Neuron (in vitro differentiated cells): ENCODE measurements at regions not wholly inside any gene's neighbourhood (a gene's known extent, or its start where the extent isn't known, plus 50 kb on each side); places are given as distances from the start of the nearest gene placed in this dataset.

ENCODE experiments used
- H2AFZ ChIP-seq: one replicate; pipeline ENCODE4 v1.6.1; 2013; ENCODE audit warnings: low read depth, mild to moderate bottlenecking, inconsistent platforms, low read length, moderate library complexity
- H3K27me3 ChIP-seq: one replicate; pipeline ENCODE4 v1.6.1; 2013; ENCODE audit warnings: low read length; ENCODE audit not compliant: insufficient read depth
- H3K36me3 ChIP-seq: one replicate; pipeline ENCODE4 v1.6.1; 2013; ENCODE audit warnings: low read length; ENCODE audit not compliant: insufficient read depth
- H3K4me1 ChIP-seq: one replicate; pipeline ENCODE4 v1.6.1; 2013; ENCODE audit warnings: low read length; ENCODE audit not compliant: insufficient read depth
- H3K4me3 ChIP-seq: 2 replicates; pipeline ENCODE4 v1.5.1; 2013; ENCODE audit warnings: mild to moderate bottlenecking, low read length, moderate library complexity
- H3K9me3 ChIP-seq: one replicate; pipeline ENCODE4 v1.6.1; 2013; ENCODE audit warnings: low read length

DNA sequence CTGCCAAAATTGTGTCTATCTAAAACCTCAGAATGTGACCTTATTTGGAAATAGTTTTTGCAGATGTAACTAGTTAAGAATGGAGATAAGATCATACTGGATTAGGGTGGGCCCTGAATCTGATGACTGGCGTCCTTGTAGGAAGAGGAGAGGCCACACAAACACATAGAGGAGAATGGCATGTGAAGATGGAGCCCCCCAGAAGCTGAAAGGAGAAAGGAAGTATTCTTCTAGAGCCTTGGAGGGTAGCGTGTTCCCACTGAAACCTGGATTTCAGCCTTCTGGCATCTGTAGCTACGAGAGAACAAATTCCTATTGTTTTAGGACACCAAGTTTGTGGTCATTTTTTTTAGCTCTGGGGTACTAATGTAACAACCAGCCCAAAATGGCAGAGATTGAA, 423.0 kb upstream of the TPM1 start:
- Histone ChIP-seq H2AFZ (no peak overlapping the region), H3K9me3 (no peaks in the 10 kb centered on the region), H3K4me1 (no peaks in the 10 kb centered on the region), H3K27me3 (no peaks in the 10 kb centered on the region), H3K36me3 (no peaks in the 10 kb centered on the region), H3K4me3 (no peak overlapping the region)

- H3K36me3 ChIP-seq: no peaks in the 10 kb centered on the region
- H3K27me3 ChIP-seq: no peaks in the 10 kb centered on the region
- no peak overlapping the region for H2AFZ ChIP-seq
- no peaks in the 10 kb centered on the region for H3K9me3 ChIP-seq
- H3K4me1 ChIP-seq: no peaks in the 10 kb centered on the region
- no peak overlapping the region for H3K4me3 ChIP-seq
Measured at GRCh38 chr15:62622775-62623174, 419.8 kb upstream of the TPM1 start.

- no peak overlapping the region for H2AFZ ChIP-seq
- no peak overlapping the region for H3K4me3 ChIP-seq
- no peaks in the 10 kb centered on the region for H3K36me3 ChIP-seq
- no peaks in the 10 kb centered on the region for H3K4me1 ChIP-seq
- H3K9me3 ChIP-seq: no peaks in the 10 kb centered on the region
- no peaks in the 10 kb centered on the region for H3K27me3 ChIP-seq
Measured at GRCh38 chr15:62624547-62625378, 417.8 kb upstream of the TPM1 start.

DNA sequence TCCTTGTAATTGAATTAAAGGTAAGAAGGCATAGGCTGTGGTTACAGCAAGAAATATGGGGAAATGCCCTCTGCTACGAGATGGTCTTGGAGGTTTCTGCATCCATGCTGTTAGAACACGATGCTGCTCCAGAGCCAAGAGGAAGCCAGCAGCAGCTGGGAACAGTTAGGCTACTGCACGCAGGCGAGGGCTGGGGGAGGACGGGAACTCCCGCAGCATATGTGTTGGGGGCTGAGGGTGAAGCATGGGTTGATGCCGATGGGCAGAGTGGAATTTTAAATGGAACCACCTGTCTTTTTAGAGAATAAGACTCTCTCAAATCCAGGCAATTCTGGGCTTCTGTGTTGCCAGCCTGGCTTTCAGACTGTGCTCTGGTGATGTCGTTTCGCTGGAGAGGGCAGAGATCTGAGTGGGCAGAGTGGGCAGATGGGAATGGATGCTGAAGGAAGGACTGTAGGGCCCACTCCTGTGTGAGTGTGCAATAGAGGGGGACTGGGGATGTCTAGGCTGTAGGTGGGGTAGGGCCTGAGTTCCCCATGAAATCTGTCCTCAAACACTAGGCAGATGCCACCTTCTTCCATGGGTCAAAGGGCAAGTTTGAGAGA, 417.0 kb upstream of the TPM1 start:
- Histone ChIP-seq H3K4me1 (no peaks in the 10 kb centered on the region), H3K9me3 (no peaks in the 10 kb centered on the region), H3K4me3 (no peak overlapping the region), H3K27me3 (no peaks in the 10 kb centered on the region), H2AFZ (no peak overlapping the region), H3K36me3 (no peaks in the 10 kb centered on the region)

GRCh38 chr15:62626903-62627302, 415.6 kb upstream of the TPM1 start:
- peaks cover 6% of the 10 kb centered on the region for H3K4me1 ChIP-seq
- H3K27me3 ChIP-seq: no peaks in the 10 kb centered on the region
- H3K9me3 ChIP-seq: no peaks in the 10 kb centered on the region
- no peaks in the 10 kb centered on the region for H3K36me3 ChIP-seq
- no peak overlapping the region for H2AFZ ChIP-seq
- H3K4me3 ChIP-seq: no peak overlapping the region

DNA sequence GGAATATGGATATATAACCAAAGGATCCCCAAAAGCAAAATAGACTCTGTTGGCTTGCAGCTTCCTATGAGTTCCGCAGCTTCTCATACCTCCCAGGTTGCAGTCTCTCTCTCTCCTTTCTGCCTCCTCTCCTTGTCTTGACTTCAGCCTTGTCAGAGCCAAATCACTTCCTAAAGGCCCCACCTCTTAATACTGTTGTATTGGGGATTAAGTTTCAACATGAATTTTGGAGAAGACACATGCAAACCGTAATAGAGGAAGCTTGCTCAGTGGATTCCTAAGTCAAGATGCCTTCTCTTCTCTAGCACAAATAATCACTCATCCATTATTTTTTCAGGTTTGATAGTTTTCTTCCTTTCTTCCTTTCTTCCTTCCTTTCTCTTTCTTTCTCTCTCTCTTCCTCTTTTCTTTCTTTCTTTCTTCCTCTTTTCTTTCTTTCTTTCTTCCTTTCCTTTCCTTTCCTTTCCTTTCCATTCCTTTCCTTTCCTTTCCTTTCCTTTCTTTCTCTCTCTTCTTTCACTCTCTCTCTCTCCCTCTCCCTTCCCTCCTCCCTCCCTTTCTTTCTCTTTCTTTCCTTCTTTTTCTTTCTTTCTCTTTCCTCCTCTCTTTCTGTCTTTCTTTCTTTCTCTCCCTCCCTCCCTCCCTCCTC, 411.3 kb upstream of the TPM1 start:
- H3K9me3 ChIP-seq: no peaks in the 10 kb centered on the region
- no peak overlapping the region for H2AFZ ChIP-seq
- no peaks in the 10 kb centered on the region for H3K36me3 ChIP-seq
- H3K27me3 ChIP-seq: no peaks in the 10 kb centered on the region
- peaks cover 6% of the 10 kb centered on the region for H3K4me1 ChIP-seq
- H3K4me3 ChIP-seq: no peak overlapping the region

DNA sequence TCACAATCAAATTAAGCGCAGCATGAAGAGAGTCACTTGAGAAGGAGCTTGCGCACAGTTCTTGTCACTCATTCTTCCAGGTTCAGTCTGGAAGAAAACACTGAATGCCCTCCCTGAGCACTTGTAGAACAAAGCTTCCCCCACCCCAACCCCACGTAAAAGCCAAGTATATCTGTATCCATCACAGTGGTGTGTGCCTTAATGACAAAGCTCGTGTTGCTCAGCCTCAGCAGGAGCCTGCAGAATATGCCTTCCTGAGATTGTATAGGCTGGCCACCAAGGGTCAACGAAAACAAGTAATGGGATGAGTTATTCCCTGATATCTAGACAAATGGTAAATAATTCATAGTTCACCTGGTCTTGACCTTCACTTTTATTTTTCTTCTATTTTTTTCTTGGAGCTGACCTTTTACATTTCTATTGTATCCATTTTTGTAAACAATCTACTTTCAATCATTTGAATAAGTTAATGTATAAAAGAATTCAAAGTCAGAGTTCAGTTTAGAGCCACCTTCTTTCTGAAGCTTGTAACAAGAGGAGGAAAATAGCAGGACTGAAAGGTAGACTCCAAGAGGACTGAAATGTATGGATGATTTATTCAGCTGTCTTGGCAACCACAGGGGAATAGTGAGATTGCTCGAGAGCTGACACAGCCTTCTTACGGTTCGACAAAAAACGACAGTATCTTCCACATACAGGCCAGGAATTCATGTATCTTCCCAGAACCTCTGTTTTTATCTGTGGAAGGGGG, 405.5 kb upstream of the TPM1 start:
- H3K27me3 ChIP-seq: no peaks in the 10 kb centered on the region
- H3K4me3 ChIP-seq: no peak overlapping the region
- H2AFZ ChIP-seq: no peak overlapping the region
- peaks cover 17% of the 10 kb centered on the region for H3K4me1 ChIP-seq
- H3K36me3 ChIP-seq: no peaks in the 10 kb centered on the region
- no peaks in the 10 kb centered on the region for H3K9me3 ChIP-seq

- no peaks in the 10 kb centered on the region for H3K36me3 ChIP-seq
- H3K27me3 ChIP-seq: no peaks in the 10 kb centered on the region
- no peaks in the 10 kb centered on the region for H3K9me3 ChIP-seq
- H3K4me3 ChIP-seq: no peak overlapping the region
- no peak overlapping the region for H2AFZ ChIP-seq
- peaks cover 17% of the 10 kb centered on the region for H3K4me1 ChIP-seq
Measured at GRCh38 chr15:62637574-62637897, 405.0 kb upstream of the TPM1 start.

DNA sequence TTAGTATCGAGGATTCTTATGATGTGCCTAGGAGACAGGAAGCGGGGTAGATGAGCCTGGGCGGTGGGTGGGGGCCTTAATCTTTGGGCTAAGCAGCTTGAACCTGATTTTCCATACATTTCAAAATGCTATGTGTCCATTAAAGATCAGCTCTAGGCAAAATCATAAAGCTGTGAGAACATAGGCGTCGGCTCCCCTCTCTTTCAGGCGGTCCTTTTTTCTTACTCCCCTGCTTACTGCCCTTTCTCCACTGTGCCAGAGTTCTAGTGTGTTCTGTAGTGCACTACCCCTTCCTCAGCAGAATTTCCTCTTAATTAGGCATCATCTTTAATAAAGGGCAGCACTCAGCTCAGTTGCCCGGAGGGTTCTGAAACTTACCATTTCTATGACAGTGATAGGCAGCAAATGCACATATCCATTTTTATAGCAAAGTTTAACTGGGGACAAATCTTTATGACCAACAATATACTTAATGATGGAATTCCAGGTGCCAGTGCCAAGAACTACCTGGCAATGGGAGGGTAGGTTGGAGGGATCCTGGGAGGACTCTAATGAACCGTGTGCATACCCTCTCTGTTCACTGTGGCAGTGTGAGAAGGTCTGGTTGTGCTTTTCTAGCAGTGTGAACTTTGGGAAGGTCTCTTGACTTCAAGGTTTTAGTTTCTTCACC, 404.5 kb upstream of the TPM1 start:
- Histone ChIP-seq H3K4me1 (peaks cover 17% of the 10 kb centered on the region), H2AFZ (no peak overlapping the region), H3K36me3 (no peaks in the 10 kb centered on the region), H3K27me3 (no peaks in the 10 kb centered on the region), H3K4me3 (no peak overlapping the region), H3K9me3 (no peaks in the 10 kb centered on the region)

- peaks cover 18% of the 10 kb centered on the region for H3K4me1 ChIP-seq
- H3K36me3 ChIP-seq: no peaks in the 10 kb centered on the region
- no peaks in the 10 kb centered on the region for H3K27me3 ChIP-seq
- H2AFZ ChIP-seq: no peak overlapping the region
- no peaks in the 10 kb centered on the region for H3K9me3 ChIP-seq
- H3K4me3 ChIP-seq: no peak overlapping the region
Measured at GRCh38 chr15:62639432-62639831, 403.1 kb upstream of the TPM1 start.

DNA sequence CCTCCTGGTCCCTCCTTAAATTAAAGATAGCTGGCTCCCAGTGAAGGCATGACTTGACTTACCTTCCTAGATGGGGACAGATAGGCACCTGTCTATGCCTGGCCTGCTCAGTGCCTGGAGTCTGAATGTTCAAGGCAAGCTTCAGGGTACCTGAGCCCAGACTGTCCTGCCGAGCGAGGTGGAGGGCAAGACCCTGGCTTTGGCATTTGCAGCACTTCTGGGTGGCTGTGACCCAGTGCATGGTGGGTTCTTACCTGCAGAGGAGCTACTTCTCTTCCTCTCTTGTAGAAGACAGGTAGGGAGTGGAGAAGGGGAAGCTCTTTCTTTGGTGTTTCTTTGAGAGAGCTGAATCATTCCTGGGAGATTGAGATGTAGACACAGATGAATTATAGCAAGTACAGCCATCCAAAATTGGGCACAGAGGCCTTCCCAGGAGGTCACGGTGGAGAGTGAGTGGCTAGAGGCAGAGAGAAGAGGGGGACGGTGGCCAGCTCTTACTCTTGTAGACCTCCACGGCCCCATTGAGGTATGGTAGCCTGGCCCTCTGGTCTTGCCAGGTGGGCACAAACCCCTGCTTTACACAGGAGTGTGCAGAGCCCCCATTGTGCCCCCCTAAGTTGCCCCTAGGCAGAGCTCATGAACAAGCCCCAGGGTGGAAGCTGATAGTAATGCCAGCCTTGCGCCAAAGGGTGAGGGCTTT, 402.5 kb upstream of the TPM1 start:
- H3K4me3 ChIP-seq: no peak overlapping the region
- H3K27me3 ChIP-seq: no peaks in the 10 kb centered on the region
- H3K9me3 ChIP-seq: no peaks in the 10 kb centered on the region
- no peak overlapping the region for H2AFZ ChIP-seq
- peaks cover 25% of the 10 kb centered on the region for H3K4me1 ChIP-seq
- no peaks in the 10 kb centered on the region for H3K36me3 ChIP-seq

DNA sequence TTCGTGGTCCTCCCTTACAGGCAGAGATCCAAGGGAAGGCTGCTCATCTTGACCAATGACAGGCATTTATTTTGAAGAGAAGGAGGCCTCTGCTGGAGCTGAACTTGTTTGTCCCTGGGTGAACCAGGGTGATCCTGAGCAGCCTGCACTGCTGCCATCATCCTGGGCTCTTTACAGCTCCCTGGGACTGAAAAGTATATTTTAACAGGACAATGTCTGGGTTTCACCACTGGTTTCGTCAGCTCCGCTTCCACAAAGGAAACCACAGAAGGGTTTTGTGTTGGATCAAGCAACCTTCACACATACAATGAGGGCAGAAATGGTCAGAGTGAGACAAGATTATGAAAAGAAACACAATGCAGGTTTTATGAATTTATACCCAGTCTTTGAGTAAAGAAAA, 400.7 kb upstream of the TPM1 start:
- Histone ChIP-seq H3K4me1 (peaks cover 27% of the 10 kb centered on the region), H3K9me3 (no peaks in the 10 kb centered on the region), H3K4me3 (no peak overlapping the region), H2AFZ (no peak overlapping the region), H3K36me3 (no peaks in the 10 kb centered on the region), H3K27me3 (no peaks in the 10 kb centered on the region)
